Cerebellar cortex (tissue), 1 donor: ENCODE measurements at regions not wholly inside any gene's neighbourhood (a gene's known extent, or its start where the extent isn't known, plus 50 kb on each side); places are given as distances from the start of the nearest gene placed in this dataset.

Experiments
- DNase-seq: peaks from one replicate; pipeline ENCODE4 v3.0.0-alpha.2; 2015; ENCODE audit warnings: low spot score

DNA sequence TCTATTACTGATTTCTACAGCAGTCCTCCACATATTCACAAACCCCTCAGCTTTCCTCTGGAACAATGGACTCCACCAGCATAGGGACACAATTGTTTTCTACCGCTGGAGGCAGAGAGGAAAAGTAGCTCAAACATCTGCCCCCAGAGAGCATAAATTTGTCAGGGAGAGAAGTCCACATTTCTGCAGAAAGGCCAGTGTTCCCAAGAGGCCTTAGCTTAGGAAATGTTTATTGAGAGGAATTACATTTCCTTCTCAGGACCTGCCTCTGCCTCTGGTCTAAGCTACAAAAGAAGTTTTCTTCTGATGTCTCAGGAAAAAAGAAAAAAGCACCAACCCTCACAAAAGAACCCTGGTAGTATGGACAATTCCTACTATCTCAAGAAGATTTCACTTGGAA lies 217.8 kb upstream of the BMP4 start:
- DNase-seq: no peak

GRCh38 chr14:54175298-54175942 lies 218.8 kb upstream of the BMP4 start:
- DNase-seq: peak; percentile 90

- no peak for DNase-seq
Observed at GRCh38 chr14:54177019-54177418, 219.8 kb upstream of the CDKN3 start.

DNA sequence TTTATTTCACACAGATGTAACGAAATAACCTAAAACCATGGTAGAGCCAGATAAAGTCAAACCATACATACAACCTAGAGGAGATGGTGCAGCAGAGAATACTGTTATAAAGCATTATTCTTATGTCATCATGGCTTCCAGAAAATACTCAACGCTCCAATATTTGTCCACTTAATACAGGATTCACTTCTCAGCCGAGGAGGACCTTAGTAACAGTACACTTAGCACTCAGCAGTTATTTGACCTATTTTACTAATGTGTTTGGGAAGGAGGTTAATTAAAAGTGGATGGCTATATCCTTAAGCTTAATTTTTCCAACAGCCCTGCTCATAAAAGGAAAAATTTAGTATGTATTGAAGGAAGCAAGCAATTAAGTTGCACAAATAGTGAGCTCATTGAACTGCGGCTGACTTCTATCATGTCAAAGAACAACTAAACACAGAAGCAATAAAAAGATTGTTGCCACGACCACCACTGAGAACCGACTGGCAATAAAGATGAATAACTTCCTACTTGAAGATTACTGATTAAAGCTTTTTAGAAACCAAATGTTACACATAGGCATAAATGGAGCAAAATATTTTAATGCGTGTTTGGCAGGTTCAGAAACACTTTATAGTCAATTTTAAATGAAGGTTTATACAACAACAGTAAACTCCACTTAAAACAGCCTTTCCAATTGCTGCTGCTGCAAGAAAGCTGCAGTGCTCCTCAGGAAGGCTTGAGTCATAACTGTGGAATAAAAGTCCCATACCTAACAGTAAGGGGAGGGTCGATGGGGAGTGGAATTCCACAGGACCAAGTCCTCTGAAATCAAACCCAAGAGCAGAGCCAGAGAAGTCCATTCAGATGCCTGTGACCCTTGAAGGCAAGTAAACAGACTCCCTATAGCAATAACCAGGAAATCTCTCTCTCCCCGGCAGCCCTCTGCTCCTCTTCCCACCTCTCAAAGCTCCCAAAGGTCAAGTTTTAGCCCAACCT lies 218.9 kb upstream of the CDKN3 start:
- DNase-seq: peak; percentile 80

DNA sequence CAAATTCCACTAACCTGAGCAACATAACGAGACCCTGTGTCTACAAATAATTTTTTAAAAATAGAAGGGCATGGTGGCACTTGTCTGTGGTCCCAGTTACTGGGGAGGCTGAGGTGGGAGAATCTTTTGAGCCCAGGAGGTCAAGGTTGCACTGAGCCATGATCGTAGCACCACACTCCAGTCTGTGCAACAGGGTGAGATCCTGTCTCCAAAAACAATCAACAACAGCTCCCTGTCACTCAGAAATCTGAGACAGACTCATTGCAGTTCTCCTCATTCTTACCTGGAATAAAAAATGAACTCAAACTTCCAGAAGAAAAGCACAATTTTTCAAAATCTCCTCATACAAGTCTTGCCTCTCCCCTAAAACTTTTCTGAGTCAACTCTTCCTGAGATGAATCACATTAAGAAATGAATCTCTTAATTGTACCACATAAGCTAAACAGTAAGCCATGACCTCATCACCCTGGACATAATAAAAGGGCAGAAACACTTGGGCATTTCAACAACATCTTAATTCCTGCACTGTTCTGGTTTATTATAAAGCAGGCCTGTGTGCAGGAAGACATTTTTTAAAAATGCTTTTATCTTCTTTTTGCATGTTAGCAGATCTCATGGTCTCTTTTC lies 214.3 kb upstream of the CDKN3 start:
- no peak for DNase-seq

- DNase-seq: peak; percentile 95
Observed at GRCh38 chr14:54186821-54187763, 209.7 kb upstream of the CDKN3 start.

DNA sequence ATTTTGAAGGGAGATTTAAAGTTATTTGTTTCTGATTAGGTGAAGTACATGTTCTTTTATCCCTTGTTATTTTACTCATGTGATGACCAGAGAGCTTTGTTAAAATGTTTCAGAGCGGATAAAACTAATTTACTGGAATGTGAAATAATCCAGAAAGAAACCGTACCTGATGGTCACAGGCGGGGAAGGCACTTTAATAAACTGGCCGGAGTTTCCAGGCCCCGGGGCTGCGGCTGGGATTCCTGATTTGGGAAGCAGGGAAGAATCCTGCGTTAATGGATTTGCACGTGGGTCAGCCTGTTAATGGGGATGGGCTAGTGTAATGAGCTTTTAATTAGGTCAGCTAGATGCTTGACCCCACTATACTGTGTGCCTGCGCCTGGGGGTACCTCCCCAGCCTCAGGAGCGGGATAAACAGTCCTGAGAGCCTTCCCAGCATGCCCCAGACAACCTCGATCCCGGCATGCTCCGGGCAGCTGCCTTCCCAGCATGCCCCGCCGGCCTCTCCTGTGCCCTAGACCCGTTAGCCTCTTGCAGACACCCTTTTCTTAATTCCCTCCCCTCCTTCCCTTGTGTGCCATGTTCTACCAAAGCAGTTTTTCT lies 208.6 kb upstream of the CDKN3 start:
- DNase-seq: peak; percentile 92

DNA sequence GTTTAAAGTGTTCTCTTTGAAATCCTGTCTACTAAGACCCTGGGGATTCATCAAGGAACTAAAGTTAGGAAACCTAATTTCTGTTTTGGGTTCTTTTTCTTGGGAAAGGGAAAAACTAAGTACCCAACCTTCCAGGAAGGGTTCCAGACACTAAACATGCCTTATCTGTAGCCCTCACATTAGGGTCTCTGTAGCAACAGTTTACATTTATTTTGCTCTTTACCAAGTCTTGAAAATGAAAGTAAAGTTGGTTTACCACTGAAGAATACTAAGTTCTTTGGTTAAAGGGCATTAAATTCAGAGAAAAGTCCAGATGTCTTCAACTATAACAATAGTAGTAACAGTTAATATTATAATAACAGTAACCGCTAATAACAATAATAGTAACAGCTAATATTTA lies 207.5 kb upstream of the CDKN3 start:
- no peak for DNase-seq

GRCh38 chr14:54189748-54190354 lies 207.0 kb upstream of the CDKN3 start:
- DNase-seq: no peak

DNA sequence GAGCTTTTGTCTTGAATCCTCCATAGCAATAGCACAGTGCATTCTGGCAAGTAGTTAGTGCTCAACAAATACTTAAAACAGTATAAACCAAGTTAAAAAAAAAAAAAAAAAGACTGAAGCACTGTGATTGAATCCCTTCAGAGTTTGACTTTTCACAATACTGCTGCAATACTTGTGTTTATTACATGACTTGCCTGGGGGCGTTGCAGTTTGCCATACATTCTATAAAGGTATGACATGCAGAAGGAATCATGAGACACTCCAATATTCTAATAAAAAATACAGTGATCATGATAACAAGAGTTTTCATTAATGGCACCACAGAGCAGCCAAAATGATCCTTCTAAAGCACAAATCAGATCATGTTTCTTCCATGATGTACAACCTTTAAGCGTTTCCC lies 205.0 kb upstream of the CDKN3 start:
- DNase-seq: no peak

GRCh38 chr14:54192610-54193009 lies 204.2 kb upstream of the CDKN3 start:
- DNase-seq: no peak

- DNase-seq: no peak
Observed at GRCh38 chr14:54193871-54194270, 202.9 kb upstream of the CDKN3 start.

- DNase-seq: no peak
Observed at GRCh38 chr14:54194501-54194900, 202.3 kb upstream of the CDKN3 start.

DNA sequence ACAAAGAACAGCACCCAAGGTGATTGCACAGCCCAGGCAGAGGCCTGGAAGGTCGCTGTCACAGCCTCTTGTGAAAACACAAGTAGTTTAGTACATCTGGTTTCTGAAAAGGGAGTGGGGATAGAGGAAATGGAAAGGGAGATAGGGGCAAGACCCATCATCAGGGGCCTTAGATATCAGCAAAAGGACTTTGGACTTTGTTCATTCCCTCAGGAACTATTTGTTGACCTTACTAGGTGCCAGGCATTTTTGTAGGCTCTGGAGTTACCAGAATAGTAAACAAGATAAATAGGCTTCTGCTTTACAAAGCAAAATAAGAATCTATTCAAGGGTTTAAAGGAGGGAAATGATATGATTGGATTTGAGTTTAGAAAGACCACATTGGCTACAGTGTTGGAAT lies 199.4 kb upstream of the CDKN3 start:
- DNase-seq: no peak

GRCh38 chr14:54200726-54201125 lies 196.1 kb upstream of the CDKN3 start:
- no peak for DNase-seq

GRCh38 chr14:54202288-54202687 lies 194.5 kb upstream of the CDKN3 start:
- no peak for DNase-seq

DNA sequence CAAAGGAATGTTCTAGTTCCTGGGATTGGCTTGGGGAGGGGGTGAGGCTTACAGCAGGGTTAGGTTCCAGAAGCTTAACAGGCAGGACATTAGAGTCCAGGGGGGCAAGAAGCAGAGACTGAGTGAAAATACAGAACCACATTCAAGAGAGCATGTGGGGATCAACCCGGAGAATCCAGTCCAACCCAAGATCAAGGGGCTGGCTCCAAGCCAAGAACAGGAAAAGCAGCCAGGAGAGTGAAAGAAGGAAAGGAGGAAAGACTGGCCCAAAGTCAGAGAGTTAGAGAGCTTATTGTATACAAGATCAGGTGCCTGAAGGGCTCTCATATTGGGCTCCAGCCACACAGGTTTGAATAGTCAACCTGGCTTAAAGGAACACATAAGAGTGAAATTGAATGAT lies 190.3 kb upstream of the CDKN3 start:
- no peak for DNase-seq

GRCh38 chr14:54207075-54207474 lies 189.7 kb upstream of the CDKN3 start:
- DNase-seq: no peak

- DNase-seq: no peak
Observed at GRCh38 chr14:54207476-54208462, 189.0 kb upstream of the CDKN3 start.

DNA sequence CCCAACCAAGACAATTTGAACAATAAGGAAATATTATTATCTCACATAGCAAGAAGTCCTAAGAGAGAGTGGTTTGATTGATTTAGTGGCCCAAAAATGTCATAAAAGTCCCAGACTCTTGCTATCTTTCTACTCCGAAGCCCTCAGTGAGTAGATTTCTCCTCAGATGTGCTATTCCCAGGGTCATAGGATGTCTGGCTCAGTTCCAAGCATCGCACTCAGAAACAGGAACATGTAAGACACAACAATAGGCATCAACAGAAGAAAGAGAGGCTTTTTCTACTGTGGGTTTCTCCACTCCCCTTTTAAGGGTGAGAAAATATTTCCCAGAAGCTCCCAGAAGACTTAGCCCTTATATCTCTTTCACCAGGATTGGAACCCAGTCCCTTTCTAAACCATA lies 188.1 kb upstream of the CDKN3 start:
- no peak for DNase-seq
